ENCODE measurements at regions not wholly inside any gene's neighbourhood (a gene's known extent, or its start where the extent isn't known, plus 50 kb on each side); places are given as distances from the start of the nearest gene placed in this dataset.

DNA sequence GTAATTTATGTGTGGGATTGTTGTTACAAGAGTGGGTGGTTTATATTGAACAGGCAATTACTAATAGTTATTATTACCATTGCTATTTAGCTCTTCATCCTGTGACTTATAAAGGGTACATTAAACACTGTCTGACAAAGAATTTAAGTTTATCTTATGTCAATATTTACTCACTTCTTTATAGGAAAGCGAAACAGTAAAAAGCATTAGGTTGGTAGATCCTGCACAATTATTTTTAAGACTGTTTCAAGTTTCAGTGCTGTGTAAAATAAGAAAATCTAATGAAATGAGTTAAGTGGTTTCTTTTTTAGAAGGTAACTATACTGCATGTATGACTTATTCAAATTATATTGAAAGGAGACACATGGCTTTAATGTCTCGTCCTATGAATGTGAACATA is 135.8 kb upstream of the MAP3K7 start:
- no peak for ATAC-seq
- in situ Hi-C loops (cut with MboI): no loop called here

More for the DNA sequence above, 135.8 kb upstream of the MAP3K7 start:
- no peaks in the 10 kb centered on the region for H3K79me2 ChIP-seq (ENCODE audit: control insufficient read depth, insufficient read depth, low read length)
- FAIRE-seq (no peak), DNase-seq (ENCODE audit: low read depth, low spot score) (no peak)
- H2AFZ ChIP-seq (ENCODE audit: control insufficient read depth, low read depth, low read length): no peak overlapping the region
- SMC1A ChIA-PET (ENCODE audit: uncharacterized antibody, unreplicated experiment): no interaction called here
- H3K27me3 ChIP-seq (replicated peaks in 1 of 2; ENCODE audit: control insufficient read depth in 2 of 2, insufficient read depth in 2 of 2, low read length in 1 of 2): no peaks in the 10 kb centered on the region
- H3K4me3 ChIP-seq: no peak overlapping the region
- TF ChIP-seq CEBPB (IDR thresholded peaks at IDR 0.05; ENCODE audit: borderline replicate concordance in 1 of 2, low read depth in 2 of 2, low read length in 2 of 2) (no peak), ETV6 (conservative IDR thresholded peaks at IDR 0.05 in 1 of 2, IDR thresholded peaks at IDR 0.05 in 1 of 2; ENCODE audit: borderline replicate concordance in 1 of 2, low read depth in 1 of 2) (no peak), IRF4 (IDR thresholded peaks at IDR 0.05; ENCODE audit: low read depth, low read length) (no peak), SIX5 (IDR thresholded peaks at IDR 0.05; ENCODE audit: low read depth, low read length, severe bottlenecking) (no peak), TAF1 (IDR thresholded peaks at IDR 0.05; ENCODE audit: borderline replicate concordance, low read depth, low read length) (no peak)
- TF ChIP-seq, protein P1, sequence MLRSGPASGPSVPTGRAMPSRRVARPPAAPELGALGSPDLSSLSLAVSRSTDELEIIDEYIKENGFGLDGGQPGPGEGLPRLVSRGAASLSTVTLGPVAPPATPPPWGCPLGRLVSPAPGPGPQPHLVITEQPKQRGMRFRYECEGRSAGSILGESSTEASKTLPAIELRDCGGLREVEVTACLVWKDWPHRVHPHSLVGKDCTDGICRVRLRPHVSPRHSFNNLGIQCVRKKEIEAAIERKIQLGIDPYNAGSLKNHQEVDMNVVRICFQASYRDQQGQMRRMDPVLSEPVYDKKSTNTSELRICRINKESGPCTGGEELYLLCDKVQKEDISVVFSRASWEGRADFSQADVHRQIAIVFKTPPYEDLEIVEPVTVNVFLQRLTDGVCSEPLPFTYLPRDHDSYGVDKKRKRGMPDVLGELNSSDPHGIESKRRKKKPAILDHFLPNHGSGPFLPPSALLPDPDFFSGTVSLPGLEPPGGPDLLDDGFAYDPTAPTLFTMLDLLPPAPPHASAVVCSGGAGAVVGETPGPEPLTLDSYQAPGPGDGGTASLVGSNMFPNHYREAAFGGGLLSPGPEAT (IDR thresholded peaks at IDR 0.05; ENCODE audit: low read depth): no peak
- TF ChIP-seq, protein P2, sequence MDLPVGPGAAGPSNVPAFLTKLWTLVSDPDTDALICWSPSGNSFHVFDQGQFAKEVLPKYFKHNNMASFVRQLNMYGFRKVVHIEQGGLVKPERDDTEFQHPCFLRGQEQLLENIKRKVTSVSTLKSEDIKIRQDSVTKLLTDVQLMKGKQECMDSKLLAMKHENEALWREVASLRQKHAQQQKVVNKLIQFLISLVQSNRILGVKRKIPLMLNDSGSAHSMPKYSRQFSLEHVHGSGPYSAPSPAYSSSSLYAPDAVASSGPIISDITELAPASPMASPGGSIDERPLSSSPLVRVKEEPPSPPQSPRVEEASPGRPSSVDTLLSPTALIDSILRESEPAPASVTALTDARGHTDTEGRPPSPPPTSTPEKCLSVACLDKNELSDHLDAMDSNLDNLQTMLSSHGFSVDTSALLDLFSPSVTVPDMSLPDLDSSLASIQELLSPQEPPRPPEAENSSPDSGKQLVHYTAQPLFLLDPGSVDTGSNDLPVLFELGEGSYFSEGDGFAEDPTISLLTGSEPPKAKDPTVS (IDR thresholded peaks at IDR 0.05; ENCODE audit: low read depth, low read length): no peak
- TF ChIP-seq, protein P3, sequence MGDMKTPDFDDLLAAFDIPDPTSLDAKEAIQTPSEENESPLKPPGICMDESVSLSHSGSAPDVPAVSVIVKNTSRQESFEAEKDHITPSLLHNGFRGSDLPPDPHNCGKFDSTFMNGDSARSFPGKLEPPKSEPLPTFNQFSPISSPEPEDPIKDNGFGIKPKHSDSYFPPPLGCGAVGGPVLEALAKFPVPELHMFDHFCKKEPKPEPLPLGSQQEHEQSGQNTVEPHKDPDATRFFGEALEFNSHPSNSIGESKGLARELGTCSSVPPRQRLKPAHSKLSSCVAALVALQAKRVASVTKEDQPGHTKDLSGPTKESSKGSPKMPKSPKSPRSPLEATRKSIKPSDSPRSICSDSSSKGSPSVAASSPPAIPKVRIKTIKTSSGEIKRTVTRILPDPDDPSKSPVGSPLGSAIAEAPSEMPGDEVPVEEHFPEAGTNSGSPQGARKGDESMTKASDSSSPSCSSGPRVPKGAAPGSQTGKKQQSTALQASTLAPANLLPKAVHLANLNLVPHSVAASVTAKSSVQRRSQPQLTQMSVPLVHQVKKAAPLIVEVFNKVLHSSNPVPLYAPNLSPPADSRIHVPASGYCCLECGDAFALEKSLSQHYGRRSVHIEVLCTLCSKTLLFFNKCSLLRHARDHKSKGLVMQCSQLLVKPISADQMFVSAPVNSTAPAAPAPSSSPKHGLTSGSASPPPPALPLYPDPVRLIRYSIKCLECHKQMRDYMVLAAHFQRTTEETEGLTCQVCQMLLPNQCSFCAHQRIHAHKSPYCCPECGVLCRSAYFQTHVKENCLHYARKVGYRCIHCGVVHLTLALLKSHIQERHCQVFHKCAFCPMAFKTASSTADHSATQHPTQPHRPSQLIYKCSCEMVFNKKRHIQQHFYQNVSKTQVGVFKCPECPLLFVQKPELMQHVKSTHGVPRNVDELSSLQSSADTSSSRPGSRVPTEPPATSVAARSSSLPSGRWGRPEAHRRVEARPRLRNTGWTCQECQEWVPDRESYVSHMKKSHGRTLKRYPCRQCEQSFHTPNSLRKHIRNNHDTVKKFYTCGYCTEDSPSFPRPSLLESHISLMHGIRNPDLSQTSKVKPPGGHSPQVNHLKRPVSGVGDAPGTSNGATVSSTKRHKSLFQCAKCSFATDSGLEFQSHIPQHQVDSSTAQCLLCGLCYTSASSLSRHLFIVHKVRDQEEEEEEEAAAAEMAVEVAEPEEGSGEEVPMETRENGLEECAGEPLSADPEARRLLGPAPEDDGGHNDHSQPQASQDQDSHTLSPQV (IDR thresholded peaks at IDR 0.05): no peak
- intact Hi-C loops (cut with micrococcal nuclease; ENCODE audit: unreplicated experiment): no loop called here
- H3K9me3 ChIP-seq (replicated peaks; ENCODE audit: control insufficient read depth, insufficient read depth, low read length): no peaks in the 10 kb centered on the region
- RAD21 ChIA-PET (ENCODE audit: unreplicated experiment): no interaction called here
- H3K36me3 ChIP-seq (ENCODE audit: control insufficient read depth in 2 of 2, insufficient read depth in 2 of 2, low read length in 1 of 2): no peaks in the 10 kb centered on the region
- no peak overlapping the region for H3K27ac ChIP-seq (ENCODE audit: control insufficient read depth, insufficient read depth)
- 21% methylated on average over 2 of the region's 2 CpGs for WGBS (ENCODE audit: insufficient coverage, insufficient replicate concordance, low lambda C conversion rate, missing lambda C conversion rate)
- POLR2A ChIA-PET: no interaction called here
- no peaks in the 10 kb centered on the region for H4K20me1 ChIP-seq (ENCODE audit: control insufficient read depth, insufficient read depth)
- no peak overlapping the region for H3K9ac ChIP-seq (ENCODE audit: control insufficient read depth, insufficient read depth, low read length)
- no peaks in the 10 kb centered on the region for H3K4me1 ChIP-seq (ENCODE audit: control insufficient read depth, insufficient read depth, low read length)
- H3K4me2 ChIP-seq (ENCODE audit: control insufficient read depth, insufficient read depth): no peak overlapping the region
- CTCF ChIA-PET: no interaction called here
- BruUV-seq (replicated peaks): no TSS peak

All from GM12878 (cell line).